Skin of body (tissue), 1 donor: ENCODE measurements at regions not wholly inside any gene's neighbourhood (a gene's known extent, or its start where the extent isn't known, plus 50 kb on each side); places are given as distances from the start of the nearest gene placed in this dataset.
A peak's percentile ranks its signal among the peaks of the same experiment; 100 is the strongest.

Experiments used
- DNase-seq: peaks from one replicate; lab custom pipeline; 2025; lab: John Stamatoyannopoulos, UW

DNA sequence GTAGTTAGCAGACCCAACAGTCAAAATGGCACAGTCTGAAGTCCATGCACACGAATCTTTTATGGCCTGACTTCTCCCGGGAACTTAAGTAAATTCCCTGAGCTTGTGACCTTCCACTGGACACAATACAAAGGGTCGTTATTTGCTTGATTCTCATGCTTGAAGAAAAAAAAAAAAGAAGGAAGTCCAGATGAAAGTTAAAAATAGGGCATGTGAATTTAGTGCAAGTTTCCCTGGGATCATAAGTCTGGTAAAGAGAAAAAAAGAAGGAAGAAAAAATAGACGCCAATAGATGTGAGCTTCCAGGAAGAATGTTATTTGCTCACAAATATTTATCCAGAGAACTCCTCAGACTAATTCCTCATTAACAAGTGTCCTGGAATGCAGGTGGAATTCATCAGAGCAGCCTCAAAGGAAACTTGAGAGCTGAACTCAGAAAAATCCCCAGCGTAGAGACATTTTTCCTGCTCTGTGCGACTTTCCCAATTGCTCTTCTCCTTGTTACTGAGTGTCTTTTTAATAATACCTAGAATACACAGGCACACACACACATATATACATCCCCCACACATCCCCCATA, 616.3 kb downstream of the EBF1 start:
- peak; percentile 39 for DNase-seq

DNA sequence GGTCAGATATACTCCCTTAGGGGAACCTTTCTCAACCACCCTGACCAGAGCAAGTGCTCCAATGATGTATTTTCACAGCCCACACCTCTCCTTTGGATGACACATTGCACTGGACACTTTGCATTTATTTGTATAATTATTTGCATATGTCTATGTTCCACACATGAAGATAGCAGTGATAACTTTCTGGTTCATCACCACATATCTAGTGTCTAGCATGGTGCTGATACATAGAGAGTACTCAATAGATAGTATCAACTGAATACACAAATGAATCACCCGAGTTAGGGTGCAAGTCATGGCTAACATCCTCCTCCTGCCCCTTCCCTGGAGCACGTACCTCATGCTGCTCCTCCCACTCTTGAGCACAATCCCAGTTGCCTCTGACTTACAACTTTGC, 617.6 kb downstream of the EBF1 start:
- DNase-seq, result no peak

DNA sequence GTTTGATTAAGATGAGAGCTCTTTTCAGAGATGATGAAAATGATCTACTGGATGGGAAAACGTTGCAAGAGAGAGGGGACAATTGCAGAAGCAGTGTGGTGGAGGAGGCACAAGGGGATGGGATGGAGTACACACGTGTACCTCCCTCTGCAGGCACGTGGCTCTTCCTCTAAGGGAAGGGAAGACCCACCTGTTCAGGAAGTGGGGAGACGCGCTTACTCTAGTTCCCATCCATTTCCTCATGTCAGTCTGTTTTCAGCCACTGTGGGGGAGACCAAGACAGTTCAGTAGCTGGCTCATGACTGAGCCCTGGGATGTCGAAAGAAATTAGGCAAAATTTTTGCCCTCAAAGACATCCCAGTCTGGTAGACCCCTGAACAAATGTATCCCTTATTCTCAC, 619.2 kb upstream of the CLINT1 start:
- no peak for DNase-seq

DNA sequence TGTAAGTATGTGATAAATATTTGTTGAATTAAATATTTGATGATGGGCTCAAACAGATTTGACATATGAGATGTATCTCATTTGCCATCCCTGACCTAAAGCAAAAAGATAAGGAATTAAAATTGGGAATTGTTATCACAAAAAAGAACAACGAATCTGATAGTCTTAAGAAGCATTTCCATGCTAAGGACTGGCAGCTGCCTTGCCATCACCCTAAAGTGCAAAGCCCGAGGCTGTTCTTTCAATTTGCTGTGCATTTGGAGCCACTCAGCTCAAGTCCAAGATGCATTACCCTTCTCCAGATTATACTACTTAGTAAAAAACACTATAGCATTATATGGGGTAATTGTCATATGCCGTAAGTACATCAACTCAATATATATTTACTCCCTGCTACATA, 618.3 kb upstream of the CLINT1 start:
- DNase-seq, result no peak

DNA sequence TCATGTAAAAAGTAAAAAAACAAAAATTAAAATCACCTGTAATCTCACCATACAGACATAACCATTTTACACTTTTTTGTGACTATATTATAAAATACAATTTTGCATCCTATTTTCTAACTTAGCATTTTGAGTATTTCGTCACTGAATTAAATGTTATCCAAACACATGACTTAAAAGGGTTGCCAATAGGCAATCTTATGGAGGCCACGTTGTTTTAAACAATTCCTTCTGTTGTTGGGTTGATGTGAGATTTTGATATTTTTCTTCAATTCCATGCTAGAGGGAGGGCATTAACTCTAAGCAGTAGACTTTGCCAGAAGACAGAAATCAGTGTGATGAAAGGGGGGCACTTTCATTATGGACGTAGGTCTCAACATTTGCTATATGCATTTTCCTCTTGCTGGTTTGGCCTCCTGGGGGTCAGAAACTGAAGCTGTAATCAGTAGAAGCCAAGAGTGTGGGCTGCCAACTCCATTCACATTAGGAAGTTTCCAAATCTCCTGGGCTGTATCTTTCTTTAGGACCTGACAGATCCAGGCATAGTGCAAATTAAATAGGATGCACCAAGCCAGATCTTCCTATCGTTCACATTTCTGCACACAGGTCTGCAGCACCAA, 614.2 kb upstream of the CLINT1 start:
- peak; percentile 80 for DNase-seq

DNA sequence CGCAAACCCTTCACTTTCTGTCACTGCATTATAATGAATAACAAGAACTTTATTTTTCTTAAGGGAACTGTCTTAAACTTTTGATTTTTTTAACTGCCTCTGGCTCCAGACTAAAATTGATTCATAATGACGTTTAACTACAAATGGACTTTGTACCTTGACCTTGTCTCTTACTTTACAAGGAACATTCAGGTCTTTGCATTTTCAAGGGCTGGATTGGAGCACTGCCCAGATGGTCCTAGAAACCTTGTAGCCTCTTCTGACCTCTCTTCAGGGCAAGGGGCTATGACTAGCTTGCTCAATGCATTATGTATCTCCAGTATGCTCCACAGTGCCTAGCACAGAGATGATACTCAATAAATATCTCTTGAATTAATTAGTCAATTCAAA, 612.6 kb upstream of the CLINT1 start:
- no peak for DNase-seq

DNA sequence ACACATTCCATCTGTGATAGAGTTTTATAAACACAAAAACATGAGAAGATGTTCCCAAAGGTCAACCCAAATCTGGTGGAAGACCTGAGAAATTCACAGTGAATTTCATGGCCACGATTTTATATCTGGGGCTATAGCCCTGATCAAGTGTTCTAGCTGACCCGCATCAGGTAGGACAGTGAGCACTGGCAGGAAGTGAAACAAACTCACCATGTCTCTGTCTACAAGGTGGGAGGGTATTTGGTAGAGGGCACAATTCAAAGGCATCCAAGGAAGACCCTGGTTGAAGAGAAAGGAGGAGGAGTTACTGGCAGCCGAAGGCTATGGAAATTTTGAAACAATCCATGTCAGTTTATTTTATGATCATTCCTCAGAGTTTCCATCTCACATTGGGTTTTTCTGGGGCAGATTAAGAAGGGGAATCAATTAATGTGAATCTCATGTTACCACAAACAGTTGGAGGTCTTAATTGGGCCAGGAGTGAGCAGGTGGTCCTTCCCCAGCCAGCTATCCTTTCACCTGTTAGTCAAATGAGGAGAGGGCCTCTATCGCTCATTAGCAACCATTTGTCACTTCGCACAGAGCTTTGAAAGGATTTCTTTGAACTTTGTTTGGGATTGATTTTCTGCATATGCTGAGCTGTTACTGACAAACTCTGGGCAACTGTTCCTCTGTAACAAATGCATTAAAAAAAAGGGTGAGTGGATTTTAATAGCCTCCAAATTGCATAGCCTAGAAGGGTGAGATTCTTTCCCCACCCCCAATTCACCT, 612.0 kb upstream of the CLINT1 start:
- DNase-seq, result peak; percentile 52

DNA sequence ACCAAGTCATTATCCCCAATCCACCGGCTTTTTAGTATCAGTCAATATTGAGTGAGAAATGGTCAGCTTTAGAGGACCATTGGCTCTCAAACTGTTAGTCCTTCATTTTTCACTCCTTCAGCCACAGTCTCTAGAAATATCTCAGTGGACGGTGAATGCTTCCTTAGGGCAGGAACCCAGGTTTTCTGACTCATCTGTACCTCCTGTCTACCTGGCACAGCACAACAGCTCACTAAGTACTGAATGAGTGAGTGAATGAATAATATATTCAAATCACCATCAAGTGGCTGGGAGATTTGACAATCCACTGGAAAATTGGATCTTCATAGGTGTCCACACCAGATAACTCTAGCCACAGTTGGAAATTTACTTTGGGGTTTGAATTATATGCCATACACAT, 609.5 kb upstream of the CLINT1 start:
- DNase-seq, result no peak

DNA sequence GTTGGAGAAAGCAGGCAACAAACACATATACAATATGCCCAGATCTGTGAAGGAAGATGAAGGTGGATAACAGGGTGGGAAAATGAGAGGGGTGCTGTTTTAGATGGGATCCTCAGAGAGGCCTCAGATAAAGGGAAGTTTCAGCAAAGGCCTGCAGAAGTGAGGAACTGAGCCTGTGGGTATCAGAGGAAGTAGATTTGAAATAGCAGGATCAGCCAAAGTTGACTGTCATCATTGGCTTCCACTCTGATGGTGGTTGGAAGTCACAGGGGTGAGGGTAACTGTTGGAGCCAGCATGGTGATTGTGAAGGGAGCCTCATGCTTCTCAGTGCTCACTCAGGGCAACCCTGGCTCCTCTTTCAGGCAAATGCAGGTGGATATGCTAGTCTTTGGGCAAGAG, 607.2 kb upstream of the CLINT1 start:
- DNase-seq, result no peak

DNA sequence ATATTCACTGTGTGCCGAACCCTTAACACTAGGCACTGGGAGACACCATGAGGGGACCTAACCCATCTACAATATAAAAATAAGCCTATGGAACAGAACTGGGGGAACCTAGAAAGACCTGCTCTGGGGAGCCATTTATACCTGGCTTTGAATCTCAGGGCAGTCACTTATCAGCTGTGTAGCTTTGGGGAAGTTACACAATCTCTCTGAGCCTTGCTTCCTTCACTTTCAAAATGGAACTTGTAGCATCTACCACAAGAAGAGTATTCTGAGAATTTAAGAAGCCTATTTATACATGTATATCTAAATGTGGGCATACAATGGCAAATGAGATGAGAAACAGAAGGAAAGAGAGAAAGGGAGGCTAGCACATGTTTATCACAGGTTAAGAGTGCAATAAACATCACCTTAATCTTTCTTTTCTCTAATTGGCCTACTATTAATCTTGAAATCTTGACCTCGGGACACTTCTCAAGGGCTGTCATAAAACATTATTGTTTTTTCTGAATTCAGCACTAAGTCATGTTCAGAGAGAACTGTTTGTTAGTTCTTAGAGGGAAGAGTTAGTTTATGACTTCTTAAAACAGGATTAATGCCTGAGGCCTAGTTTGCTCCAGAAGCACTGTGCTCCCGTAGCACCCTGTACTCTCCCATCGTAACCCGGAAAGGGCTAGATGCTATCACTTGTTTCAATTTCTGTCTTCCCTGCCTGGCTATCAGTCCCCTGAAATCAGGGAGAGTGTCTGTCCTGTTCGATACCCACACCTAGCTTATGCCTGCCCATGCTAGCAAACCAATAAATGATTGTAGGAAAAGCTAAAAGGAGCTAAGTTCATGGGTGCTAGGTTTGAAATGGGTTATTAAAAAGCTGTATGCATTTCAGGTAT, 606.4 kb upstream of the CLINT1 start:
- DNase-seq, result no peak

DNA sequence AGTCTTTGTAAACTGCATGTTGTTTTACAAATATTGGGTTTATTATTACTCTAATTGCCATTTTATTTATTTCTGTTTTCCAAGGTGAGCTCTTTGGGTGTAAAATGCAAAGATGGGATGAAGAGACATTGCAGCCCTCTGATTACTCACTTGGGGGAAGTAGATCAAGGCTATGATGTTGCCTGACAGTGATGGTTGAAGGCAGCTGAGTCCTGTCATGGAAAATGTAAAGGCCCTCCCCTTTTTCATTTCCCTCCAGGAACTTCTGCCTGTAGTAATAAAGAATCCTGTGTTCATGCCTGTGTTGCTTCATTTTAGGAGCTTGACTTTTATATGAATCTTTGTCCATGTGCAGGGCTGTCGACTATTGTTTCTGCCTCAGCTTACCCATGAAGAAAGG, 605.4 kb upstream of the CLINT1 start:
- DNase-seq, result peak; percentile 43

DNA sequence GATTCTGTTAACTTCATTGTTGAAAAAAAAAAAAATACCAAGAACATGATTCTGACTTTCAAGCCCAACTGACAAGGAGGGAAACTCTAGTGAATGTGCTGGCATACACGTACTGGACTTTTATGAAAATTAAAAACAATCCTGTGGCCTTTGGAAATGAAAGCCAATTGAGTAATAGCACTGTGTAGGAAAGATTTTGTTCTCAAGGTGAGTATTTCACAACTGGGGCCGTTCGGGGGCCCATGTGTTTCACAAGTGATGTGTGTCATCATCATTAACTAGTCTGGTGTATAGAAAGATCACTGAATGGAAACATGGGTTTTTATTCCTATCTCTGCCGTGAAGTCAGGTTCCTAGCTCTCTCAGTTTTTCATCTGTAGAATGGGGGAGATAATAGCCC, 605.0 kb upstream of the CLINT1 start:
- DNase-seq, result peak; percentile 30

DNA sequence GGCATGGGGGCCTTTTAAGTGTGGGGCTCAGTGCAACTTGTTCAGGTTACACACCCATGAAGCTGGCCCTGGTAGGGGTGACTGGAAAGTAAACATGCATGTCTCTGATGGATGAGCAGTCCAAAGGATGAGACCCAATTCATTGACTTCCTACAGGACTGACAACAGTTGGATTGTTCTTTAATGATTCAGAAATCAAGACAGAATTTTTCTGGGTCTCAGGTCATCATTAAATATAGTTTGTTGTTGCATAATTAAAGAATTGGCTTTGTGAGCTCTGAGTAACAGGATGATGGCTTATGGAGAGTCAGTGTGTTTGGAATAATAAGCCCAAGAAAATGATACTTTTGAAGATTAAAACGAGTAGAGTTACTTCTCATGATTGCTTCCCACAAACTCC, 604.2 kb upstream of the CLINT1 start:
- no peak for DNase-seq

DNA sequence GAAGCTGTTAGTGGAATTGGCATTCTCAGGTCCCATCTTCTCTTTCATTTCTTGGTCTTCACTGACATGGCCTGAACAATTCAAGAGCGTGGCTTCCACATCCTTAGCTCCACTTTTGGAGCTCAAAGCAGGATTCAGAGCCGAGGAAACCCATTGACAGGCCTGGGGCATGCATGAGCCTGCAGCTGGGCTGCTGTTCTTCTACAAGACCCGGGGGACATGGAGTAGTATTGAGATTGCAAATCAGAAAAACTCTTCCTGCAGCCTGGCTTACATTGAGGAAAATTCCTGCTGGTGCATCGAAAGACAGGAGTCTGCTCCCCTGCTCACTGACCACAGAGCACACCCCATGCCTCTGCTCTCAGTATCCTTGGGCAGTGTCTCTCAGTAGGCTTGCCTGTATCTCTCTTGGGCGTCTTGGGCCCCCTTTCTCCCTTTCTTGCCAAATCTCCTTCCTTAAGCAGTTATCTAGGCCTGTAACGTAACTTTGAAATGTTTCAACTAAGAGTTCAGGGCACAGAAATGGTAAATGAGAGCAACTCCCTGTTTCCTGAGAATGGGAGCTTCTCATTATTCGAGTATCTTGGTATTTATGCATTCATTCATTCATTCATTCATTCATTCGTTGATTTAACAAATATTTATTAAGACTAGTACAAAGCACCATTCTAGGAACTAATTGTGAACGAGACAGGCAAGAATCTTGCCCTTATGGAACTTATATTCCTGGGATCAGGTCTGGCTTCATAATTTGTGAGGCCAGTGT, 603.6 kb upstream of the CLINT1 start:
- no peak for DNase-seq

DNA sequence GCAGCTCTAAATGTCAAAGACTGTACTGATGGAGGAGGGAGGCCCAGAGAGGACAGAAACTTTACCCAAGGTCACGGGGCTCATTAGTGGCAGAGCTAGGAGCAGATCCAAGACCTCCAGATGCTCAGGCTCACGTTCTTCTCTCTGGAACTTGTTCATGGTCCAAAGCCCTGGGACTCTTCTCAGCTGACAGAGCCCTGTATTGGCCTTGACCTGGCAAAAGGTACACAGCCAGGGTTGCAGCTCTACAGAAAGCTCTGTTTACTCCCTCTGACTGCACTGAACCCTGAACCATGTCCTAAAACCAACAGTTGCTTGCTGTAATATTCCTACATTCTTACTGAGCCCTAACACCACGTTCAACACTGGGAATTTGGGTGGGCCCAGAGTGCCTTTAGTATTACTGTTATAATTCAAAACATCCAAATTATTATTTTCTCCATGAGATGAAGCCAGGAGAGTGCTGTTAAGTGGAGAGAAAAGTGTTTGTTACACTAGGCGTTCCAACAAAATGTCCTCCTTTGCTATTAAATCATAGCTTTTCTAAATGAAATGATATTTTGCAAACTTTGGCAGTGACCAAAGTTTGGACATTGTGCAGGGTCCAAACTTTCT, 602.4 kb upstream of the CLINT1 start:
- peak; percentile 89 for DNase-seq

DNA sequence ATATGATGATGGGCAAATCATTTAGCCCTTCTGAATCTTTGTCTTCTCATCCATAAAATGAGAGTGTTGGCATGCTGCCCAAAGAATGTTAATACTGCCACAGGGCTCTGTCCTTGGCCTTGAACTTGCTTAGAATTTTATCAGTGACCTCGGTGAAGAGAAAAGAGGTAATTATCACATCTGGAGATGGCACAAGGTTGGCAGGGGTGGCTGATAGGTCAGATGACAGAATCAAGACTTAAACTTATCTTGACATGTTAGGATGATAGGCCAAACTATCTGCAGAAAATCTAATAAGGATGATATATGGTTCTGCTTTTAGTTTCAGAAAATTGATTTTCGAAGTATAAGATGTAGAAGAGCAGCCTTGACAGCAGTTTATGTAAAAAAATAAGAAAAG, 599.1 kb upstream of the CLINT1 start:
- DNase-seq, result no peak

DNA sequence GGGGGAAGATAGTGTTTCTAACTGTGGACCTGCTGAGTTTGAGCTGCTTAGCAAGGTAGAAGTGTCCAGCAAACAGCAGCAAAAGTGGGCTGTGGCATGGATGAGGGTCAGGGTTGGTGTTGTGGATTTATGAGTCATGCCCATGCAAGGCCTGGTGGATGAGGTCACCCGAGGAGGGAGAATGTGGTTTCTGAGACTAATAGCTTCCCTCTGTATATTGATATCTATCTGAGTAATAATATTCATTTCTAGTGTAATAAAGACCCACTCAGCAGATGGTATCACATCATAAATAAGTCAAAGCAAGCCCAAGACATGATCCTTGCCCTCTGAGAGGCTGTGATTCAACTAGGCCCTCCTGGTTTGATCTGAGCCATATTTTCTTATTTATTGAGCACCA, 597.8 kb upstream of the CLINT1 start:
- DNase-seq, result no peak

DNA sequence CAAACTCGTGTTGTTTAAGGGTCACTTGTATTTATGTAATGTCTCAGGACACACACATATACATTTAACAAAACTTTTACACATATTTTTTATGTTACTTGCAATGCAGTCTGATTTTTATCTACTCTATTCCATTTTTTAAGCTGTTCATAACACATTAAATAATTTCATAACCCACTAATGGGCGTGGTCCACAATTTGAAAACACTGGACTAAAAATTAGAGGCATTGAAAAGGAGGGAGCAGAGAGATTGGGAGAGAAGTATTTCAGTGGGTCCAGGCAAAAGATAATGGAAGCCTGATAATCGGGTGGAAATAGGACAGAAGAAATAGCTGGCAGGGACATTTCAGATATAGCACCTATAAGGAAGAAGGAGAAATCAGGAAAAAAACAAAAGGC, 597.3 kb upstream of the CLINT1 start:
- no peak for DNase-seq

DNA sequence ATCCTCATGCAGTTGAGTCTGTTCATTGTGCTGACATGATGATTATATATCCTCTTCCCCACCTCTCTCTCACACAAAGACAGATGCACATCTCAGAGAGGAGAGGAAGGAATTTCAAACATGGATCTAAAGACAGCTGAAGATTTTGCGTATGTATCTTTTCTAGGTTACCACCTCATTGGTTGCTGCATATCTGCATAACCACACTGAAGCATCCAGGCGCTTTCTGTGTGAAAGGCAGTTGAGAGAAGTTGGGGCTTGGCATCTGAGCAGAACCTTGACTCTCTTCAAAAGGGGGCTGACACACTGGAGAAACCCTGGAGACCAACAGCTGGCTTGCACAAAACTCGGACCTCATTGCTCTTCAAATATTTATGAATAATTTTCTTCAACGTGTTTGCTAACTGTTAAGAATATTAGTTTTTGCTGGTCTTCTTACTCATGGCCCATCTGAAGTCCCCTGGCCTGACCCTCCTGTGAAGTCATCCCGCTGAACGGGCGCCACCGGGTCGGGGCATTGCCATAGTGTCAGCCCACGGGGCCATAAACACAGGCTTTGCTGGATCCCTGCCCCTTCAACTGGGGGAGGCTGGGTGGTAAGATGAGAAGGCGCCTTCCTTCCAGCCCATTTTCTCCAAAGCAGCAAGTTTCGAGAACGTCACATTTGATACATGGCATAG, 593.2 kb upstream of the CLINT1 start:
- peak; percentile 77 for DNase-seq
